Omental fat pad (tissue), 3 donors: ENCODE measurements at regions not wholly inside any gene's neighbourhood (a gene's known extent, or its start where the extent isn't known, plus 50 kb on each side); places are given as distances from the start of the nearest gene placed in this dataset.

ENCODE experiments used
- ATAC-seq: fragments of 150-250 bp; one replicate; pipeline ENCODE4 v1.9.1; 2016; ENCODE audit warnings: mild to moderate bottlenecking, moderate library complexity; ENCODE audit not compliant: low FRiP score
- DNase-seq: peaks from one replicate; pipeline ENCODE4 v3.0.0-alpha.2; 2019; ENCODE audit warnings: low spot score
- CTCF ChIP-seq, 3 donors: fragments of 450-650 bp; IDR thresholded peaks; one replicate each; pipeline ENCODE4 v1.5.1; 2016 to 2017; ENCODE audit warnings: antibody characterized with exemption in 3 of 3, mild to moderate bottlenecking in 3 of 3, moderate library complexity in 2 of 3

- TF ChIP-seq CTCF (IDR thresholded peaks at IDR 0.05), result no peak
- ATAC-seq (peak; percentile 59), DNase-seq (no peak)
Observed at GRCh38 chr3:126277629-126278378, 79.4 kb downstream of the KLF15 start.

DNA sequence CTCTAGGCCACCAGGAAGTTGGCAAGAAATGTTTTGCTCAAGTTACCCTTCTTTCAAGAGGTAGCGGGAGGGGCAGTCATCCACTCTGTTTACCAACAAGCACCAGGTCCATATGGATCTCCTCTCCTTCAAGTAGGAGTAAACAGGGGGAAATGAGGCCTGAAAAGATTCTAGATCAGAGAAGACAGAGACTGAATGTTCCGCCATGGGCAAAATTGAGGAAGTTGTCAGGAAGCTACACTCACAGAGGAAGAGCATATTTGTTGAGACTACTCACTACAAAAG lies 81.6 kb downstream of the KLF15 start:
- TF ChIP-seq CTCF (IDR thresholded peaks at IDR 0.05), result no peak
- ATAC-seq (no peak), DNase-seq (no peak)

- no peak for TF ChIP-seq CTCF (IDR thresholded peaks at IDR 0.05)
- ATAC-seq (no peak), DNase-seq (no peak)
Observed at GRCh38 chr3:126274735-126275619, 82.2 kb downstream of the KLF15 start.

GRCh38 chr3:126270145-126270811 lies 86.9 kb downstream of the KLF15 start:
- no peak for TF ChIP-seq CTCF (IDR thresholded peaks at IDR 0.05)
- no peak for DNase-seq
- ATAC-seq, result no peak

DNA sequence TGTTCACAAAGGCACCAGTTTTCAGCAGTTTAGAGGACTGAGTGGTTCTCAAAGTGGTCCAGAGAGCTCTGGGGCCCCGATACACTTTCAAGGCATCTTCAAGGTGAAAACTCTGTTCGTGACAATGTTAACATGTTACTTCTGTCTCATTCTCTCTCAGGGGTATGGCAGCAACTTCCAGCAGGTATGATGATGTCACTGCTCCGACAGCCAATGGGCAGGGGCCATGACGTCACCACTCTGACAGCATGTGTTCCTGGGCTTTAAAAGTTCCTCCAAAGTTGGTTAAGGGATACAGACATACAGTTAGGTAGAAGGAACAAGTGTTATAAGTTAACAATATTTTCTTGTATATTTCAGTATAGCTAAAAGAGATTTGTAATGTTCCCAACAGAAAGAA lies 87.9 kb downstream of the KLF15 start:
- TF ChIP-seq CTCF (IDR thresholded peaks at IDR 0.05), result no peak
- ATAC-seq (no peak), DNase-seq (no peak)

GRCh38 chr3:126268866-126269265 lies 88.3 kb downstream of the KLF15 start:
- no peak for DNase-seq
- no peak for ATAC-seq
- TF ChIP-seq CTCF (IDR thresholded peaks at IDR 0.05), result no peak
